Neuron (in vitro differentiated cells): ENCODE measurements at regions not wholly inside any gene's neighbourhood (a gene's known extent, or its start where the extent isn't known, plus 50 kb on each side); places are given as distances from the start of the nearest gene placed in this dataset.
"Not testable (repeated sequence)": the region's sequence is repeated elsewhere in the genome, so short reads cannot be mapped to it uniquely, and the experiment has no call there.

Experiments used
- H2AFZ ChIP-seq: one replicate; pipeline ENCODE4 v1.6.1; 2013; ENCODE audit warnings: low read depth, mild to moderate bottlenecking, inconsistent platforms, low read length, moderate library complexity
- H3K27me3 ChIP-seq: one replicate; pipeline ENCODE4 v1.6.1; 2013; ENCODE audit warnings: low read length; ENCODE audit not compliant: insufficient read depth
- H3K36me3 ChIP-seq: one replicate; pipeline ENCODE4 v1.6.1; 2013; ENCODE audit warnings: low read length; ENCODE audit not compliant: insufficient read depth
- H3K4me1 ChIP-seq: one replicate; pipeline ENCODE4 v1.6.1; 2013; ENCODE audit warnings: low read length; ENCODE audit not compliant: insufficient read depth
- H3K4me3 ChIP-seq: 2 replicates; pipeline ENCODE4 v1.5.1; 2013; ENCODE audit warnings: mild to moderate bottlenecking, low read length, moderate library complexity
- H3K9me3 ChIP-seq: one replicate; pipeline ENCODE4 v1.6.1; 2013; ENCODE audit warnings: low read length

- no peaks in the 10 kb centered on the region for H3K27me3 ChIP-seq
- H3K4me3 ChIP-seq = no peak overlapping the region
- H2AFZ ChIP-seq = no peak overlapping the region
- H3K9me3 ChIP-seq = no peaks in the 10 kb centered on the region
- H3K36me3 ChIP-seq = no peaks in the 10 kb centered on the region
- H3K4me1 ChIP-seq = no peaks in the 10 kb centered on the region
Measured at GRCh38 chr6:51314965-51315364, 496.3 kb downstream of the TFAP2B start.

- no peak overlapping the region for H2AFZ ChIP-seq
- no peaks in the 10 kb centered on the region for H3K4me1 ChIP-seq
- H3K9me3 ChIP-seq = no peaks in the 10 kb centered on the region
- H3K36me3 ChIP-seq = no peaks in the 10 kb centered on the region
- no peak overlapping the region for H3K4me3 ChIP-seq
- no peaks in the 10 kb centered on the region for H3K27me3 ChIP-seq
Measured at GRCh38 chr6:51318674-51319073, 500.0 kb downstream of the TFAP2B start.

DNA sequence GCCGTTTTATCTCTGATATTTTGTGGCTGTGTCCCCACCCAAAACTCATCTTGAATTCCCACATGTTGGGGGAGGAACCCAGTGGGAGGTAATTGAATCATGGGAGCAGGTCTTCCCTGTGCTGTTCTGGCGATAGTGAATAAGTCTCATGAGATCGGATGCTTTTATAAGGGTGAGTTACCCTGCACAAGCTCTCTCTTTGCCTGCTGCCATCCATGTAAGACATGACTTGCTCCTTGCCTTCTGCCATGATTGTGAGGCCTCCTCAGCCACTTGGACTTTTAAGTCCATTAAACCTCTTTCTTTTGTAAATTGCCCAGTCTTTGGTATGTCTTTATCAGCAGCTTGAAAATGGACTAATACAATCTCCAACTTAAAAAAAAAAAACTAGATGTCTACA lies 502.8 kb downstream of the TFAP2B start:
- H2AFZ ChIP-seq, H3K4me1 ChIP-seq, H3K9me3 ChIP-seq, H3K4me3 ChIP-seq, H3K27me3 ChIP-seq, H3K36me3 ChIP-seq: not testable (repeated sequence)

- no peak overlapping the region for H3K4me3 ChIP-seq
- H3K4me1 ChIP-seq = no peaks in the 10 kb centered on the region
- H3K27me3 ChIP-seq = no peaks in the 10 kb centered on the region
- no peaks in the 10 kb centered on the region for H3K36me3 ChIP-seq
- no peak overlapping the region for H2AFZ ChIP-seq
- H3K9me3 ChIP-seq = no peaks in the 10 kb centered on the region
Measured at GRCh38 chr6:51322505-51322904, 503.8 kb downstream of the TFAP2B start.

GRCh38 chr6:51323056-51323455 lies 504.4 kb downstream of the TFAP2B start:
- Histone ChIP-seq H3K4me3 (no peak overlapping the region), H2AFZ (no peak overlapping the region), H3K36me3 (no peaks in the 10 kb centered on the region), H3K4me1 (no peaks in the 10 kb centered on the region), H3K27me3 (no peaks in the 10 kb centered on the region), H3K9me3 (no peaks in the 10 kb centered on the region)

DNA sequence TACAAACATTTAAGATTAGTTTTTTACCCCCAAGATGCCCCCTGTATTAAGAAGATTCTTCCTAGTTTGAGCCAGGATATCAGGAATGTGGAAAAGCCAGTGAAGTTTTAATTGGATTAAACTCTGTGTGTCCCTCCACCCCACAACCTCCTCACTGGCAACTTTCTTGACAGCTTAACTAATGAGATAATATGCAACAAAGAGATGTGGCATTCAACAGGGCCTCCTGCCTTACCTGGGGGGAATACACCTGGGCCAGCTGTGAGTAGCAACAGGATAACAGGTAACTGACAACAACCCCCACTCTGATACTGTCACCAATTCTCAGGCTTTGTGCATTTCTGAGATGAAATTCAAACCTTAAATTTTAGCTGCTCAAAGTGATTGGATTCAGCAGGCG lies 512.3 kb downstream of the TFAP2B start:
- no peaks in the 10 kb centered on the region for H3K36me3 ChIP-seq

DNA sequence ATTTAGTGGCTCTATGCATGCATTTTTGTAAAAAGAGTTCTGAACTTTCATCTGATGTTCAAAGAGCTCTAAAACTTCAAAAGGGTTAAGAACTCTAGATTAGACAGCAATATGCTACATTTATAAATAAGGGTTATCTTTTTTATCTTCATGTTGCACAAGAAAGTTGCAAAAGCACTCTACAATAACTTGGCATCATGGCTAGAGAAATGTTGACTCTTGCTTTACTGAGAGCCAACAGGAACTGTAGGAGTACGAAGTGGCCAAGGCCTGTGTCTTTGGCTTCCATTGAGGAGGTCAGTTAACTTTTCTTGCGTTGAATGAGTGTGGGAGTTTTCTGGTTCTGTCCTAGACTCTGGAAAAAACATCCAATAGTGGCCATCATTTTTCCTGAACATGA lies 516.9 kb downstream of the TFAP2B start:
- Histone ChIP-seq H3K4me3 (no peak overlapping the region), H3K27me3 (no peaks in the 10 kb centered on the region), H3K9me3 (no peaks in the 10 kb centered on the region), H3K36me3 (no peaks in the 10 kb centered on the region), H2AFZ (no peak overlapping the region), H3K4me1 (peaks cover 4% of the 10 kb centered on the region)

More for the DNA sequence above, 512.3 kb downstream of the TFAP2B start:
- Histone ChIP-seq H3K27me3 (no peaks in the 10 kb centered on the region), H3K4me1 (no peaks in the 10 kb centered on the region), H2AFZ (no peak overlapping the region), H3K9me3 (no peaks in the 10 kb centered on the region), H3K4me3 (no peak overlapping the region)

- H3K4me3 ChIP-seq = no peak overlapping the region
- no peaks in the 10 kb centered on the region for H3K36me3 ChIP-seq
- no peak overlapping the region for H2AFZ ChIP-seq
- no peaks in the 10 kb centered on the region for H3K27me3 ChIP-seq
- no peaks in the 10 kb centered on the region for H3K9me3 ChIP-seq
- peaks cover 4% of the 10 kb centered on the region for H3K4me1 ChIP-seq
Measured at GRCh38 chr6:51336185-51336584, 517.5 kb downstream of the TFAP2B start.

- no peak overlapping the region for H2AFZ ChIP-seq
- peaks cover 4% of the 10 kb centered on the region for H3K4me1 ChIP-seq
- no peaks in the 10 kb centered on the region for H3K9me3 ChIP-seq
- H3K36me3 ChIP-seq = no peaks in the 10 kb centered on the region
- H3K4me3 ChIP-seq = no peak overlapping the region
- no peaks in the 10 kb centered on the region for H3K27me3 ChIP-seq
Measured at GRCh38 chr6:51337277-51337676, 518.6 kb downstream of the TFAP2B start.

DNA sequence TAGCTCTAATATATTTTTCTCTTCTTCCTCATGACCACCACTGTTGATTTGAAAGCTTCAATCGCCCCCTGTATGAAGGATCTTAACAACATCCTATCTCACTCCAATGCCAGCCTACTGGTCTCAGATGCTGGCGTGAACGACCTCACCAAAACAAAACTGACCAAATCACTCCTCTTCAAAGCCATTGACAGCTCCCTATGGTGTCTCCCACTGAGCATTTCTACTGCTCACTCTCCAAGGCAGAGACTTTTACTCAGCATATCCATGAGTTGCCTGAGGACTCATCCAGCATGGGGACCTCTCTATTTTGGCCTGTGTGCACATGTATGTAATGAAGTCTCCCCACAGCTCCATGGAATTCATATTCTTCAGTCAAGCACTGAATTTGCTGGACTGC lies 520.4 kb downstream of the TFAP2B start:
- no peaks in the 10 kb centered on the region for H3K9me3 ChIP-seq
- no peak overlapping the region for H2AFZ ChIP-seq
- no peak overlapping the region for H3K4me3 ChIP-seq
- H3K27me3 ChIP-seq = no peaks in the 10 kb centered on the region
- H3K36me3 ChIP-seq = no peaks in the 10 kb centered on the region
- H3K4me1 ChIP-seq = peaks cover 4% of the 10 kb centered on the region

- H3K4me3 ChIP-seq = no peak overlapping the region
- no peaks in the 10 kb centered on the region for H3K36me3 ChIP-seq
- H2AFZ ChIP-seq = no peak overlapping the region
- no peaks in the 10 kb centered on the region for H3K27me3 ChIP-seq
- H3K4me1 ChIP-seq = peaks cover 4% of the 10 kb centered on the region
- no peaks in the 10 kb centered on the region for H3K9me3 ChIP-seq
Measured at GRCh38 chr6:51339728-51340127, 521.1 kb downstream of the TFAP2B start.

DNA sequence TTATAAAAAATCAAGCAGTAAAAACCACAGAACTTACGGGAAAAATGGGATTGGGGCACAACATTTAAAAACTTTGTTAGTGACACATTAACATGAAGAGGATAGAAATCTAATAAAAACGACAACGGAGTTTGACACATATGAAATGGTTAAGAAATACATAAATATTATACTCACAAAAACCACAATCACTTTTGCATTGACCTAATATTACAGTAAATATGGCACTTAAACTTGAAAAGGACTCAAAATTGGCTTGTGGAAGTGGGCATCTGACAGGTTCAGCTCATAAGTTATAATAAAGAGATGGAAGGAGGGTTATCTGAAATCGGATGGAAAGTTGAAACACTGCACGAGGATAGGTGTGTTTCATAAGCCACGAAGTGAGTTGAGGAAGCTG lies 523.7 kb downstream of the TFAP2B start:
- H3K27me3 ChIP-seq = no peaks in the 10 kb centered on the region
- H3K4me3 ChIP-seq = no peak overlapping the region
- peaks cover 4% of the 10 kb centered on the region for H3K4me1 ChIP-seq
- H2AFZ ChIP-seq = no peak overlapping the region
- H3K36me3 ChIP-seq = no peaks in the 10 kb centered on the region
- H3K9me3 ChIP-seq = no peaks in the 10 kb centered on the region

DNA sequence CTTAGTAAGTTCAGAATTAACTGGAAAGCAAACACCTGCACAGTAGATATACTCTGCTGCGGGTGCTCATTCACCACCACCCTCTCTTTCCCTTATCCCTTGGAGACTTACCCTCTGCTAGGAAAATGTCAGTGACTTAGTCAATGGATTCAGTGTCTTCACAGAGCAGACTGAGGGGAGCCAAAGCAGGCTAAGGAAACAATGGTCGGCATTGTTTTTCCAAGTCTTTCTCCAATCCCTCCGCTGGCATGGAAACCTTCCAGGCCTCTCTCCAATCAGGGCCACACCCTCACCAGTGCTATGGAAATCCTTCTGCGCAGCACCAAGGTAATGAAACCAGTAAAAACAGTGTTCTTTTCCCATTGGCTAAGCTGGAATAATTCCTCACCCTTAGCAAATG lies 531.2 kb downstream of the TFAP2B start:
- Histone ChIP-seq H3K4me1 (peaks cover 4% of the 10 kb centered on the region), H3K4me3 (no peak overlapping the region), H3K9me3 (no peaks in the 10 kb centered on the region), H2AFZ (no peak overlapping the region), H3K36me3 (no peaks in the 10 kb centered on the region), H3K27me3 (no peaks in the 10 kb centered on the region)

GRCh38 chr6:51350308-51350904 lies 531.7 kb downstream of the TFAP2B start:
- Histone ChIP-seq H3K4me3 (no peak overlapping the region), H2AFZ (no peak overlapping the region)

More at GRCh38 chr6:51350308-51350904, 531.7 kb downstream of the TFAP2B start:
- Histone ChIP-seq H3K9me3 (no peaks in the 10 kb centered on the region), H3K4me1 (peaks cover 4% of the 10 kb centered on the region), H3K27me3 (no peaks in the 10 kb centered on the region), H3K36me3 (no peaks in the 10 kb centered on the region)
